HepG2 (cell line): ENCODE measurements at regions not wholly inside any gene's neighbourhood (a gene's known extent, or its start where the extent isn't known, plus 50 kb on each side); places are given as distances from the start of the nearest gene placed in this dataset.

Experiments
- ATAC-seq: fragments of 200-7000 bp; cut with Tn5 transposase; 3 replicates; pipeline ENCODE4 v1.9.1; 2020; ENCODE audit warnings: mild to moderate bottlenecking, moderate library complexity
- BruUV-seq: library from RNA; stranded (reverse); fragments of 400-500 nt; replicated peaks from 2 replicates; lab custom pipeline; 2021; lab: Mats Ljungman, UMichigan
- CTCF ChIA-PET: fragments of 300-600 bp; formaldehyde crosslinking; extraction: SDS; loops from one replicate; lab custom pipeline; 2021; ENCODE audit warnings: low total read pairs, inconsistent platforms, low intra/inter-chr PET ratio; lab: Yijun Ruan, JAX
- POLR2A ChIA-PET: fragments of 350-600 bp; sonication (Branson Sonifier 250); formaldehyde crosslinking; loops from one replicate; lab custom pipeline; 2020; ENCODE audit warnings: antibody characterized with exemption, inconsistent platforms; lab: Yijun Ruan, JAX
- DNase-seq: peaks from one replicate; pipeline ENCODE4 v3.0.0-alpha.2; 2015; ENCODE audit warnings: low spot score
- FAIRE-seq: peaks from 3 replicates; lab custom pipeline; 2011; peaks lifted over from hg19 to GRCh38; lab: Jason Lieb, UNC
- H2AFZ ChIP-seq: one replicate; pipeline ENCODE4 v1.6.1; 2011; ENCODE audit warnings: low read length, inconsistent platforms
- H3K27ac ChIP-seq: fragments of 300-600 bp; 3 replicates; pipeline ENCODE4 v1.8.0; 2011; ENCODE audit warnings: mixed run types, mild to moderate bottlenecking, mixed read lengths, low read length, inconsistent platforms; ENCODE audit not compliant: insufficient read depth; ENCODE audit errors: extremely low read length
- H3K27me3 ChIP-seq, 2 experiments: fragments of 200-600 bp in 1 of 2; 2 replicates in 1 of 2; 3 replicates in 1 of 2; pipeline versions ENCODE4 v1.6.0 to v1.8.0; 2011; ENCODE audit warnings: low read length in 2 of 2, mild to moderate bottlenecking in 2 of 2, moderate library complexity in 2 of 2, inconsistent platforms in 1 of 2; ENCODE audit not compliant: insufficient read depth in 2 of 2, control insufficient read depth in 1 of 2
- H3K36me3 ChIP-seq, 2 experiments: fragments of 200-600 bp in 1 of 2; replicated peaks in 1 of 2; 2 replicates in 1 of 2; 3 replicates in 1 of 2; pipeline versions ENCODE4 v1.5.1 to v1.8.0; 2011; ENCODE audit warnings: low read length in 2 of 2, inconsistent platforms in 1 of 2; ENCODE audit not compliant: insufficient read depth in 2 of 2, control insufficient read depth in 1 of 2
- H3K4me1 ChIP-seq: 2 replicates; pipeline ENCODE4 v1.5.1; 2012; ENCODE audit warnings: low read length, inconsistent platforms; ENCODE audit not compliant: insufficient read depth
- H3K4me2 ChIP-seq: 2 replicates; pipeline ENCODE4 v1.6.0; 2011; ENCODE audit warnings: low read depth, low read length, inconsistent platforms
- H3K4me3 ChIP-seq, 3 experiments: fragments of 200-600 bp in 1 of 3; sonication (generic), shearing (Covaris generic) in 1 of 3; replicated peaks in 1 of 3; 2 replicates each; pipeline ENCODE4 v1.5.1; 2011 to 2016; ENCODE audit warnings: low read length in 3 of 3, inconsistent platforms in 2 of 3, low read depth in 2 of 3, mild to moderate bottlenecking in 2 of 3, control low read depth in 1 of 3, mixed read lengths in 1 of 3; ENCODE audit not compliant: insufficient read depth in 1 of 3
- H3K79me2 ChIP-seq: one replicate; pipeline ENCODE4 v1.6.1; 2011; ENCODE audit warnings: low read length, inconsistent platforms; ENCODE audit not compliant: insufficient read depth
- H3K9ac ChIP-seq: 2 replicates; pipeline ENCODE4 v1.6.0; 2011; ENCODE audit warnings: mild to moderate bottlenecking, low read depth, low read length, inconsistent platforms; ENCODE audit not compliant: insufficient read depth
- H3K9me3 ChIP-seq: 2 replicates; pipeline ENCODE4 v1.5.1; 2012; ENCODE audit warnings: mild to moderate bottlenecking, low read length
- H4K20me1 ChIP-seq: 2 replicates; pipeline ENCODE4 v1.6.0; 2011; ENCODE audit warnings: inconsistent platforms, mild to moderate bottlenecking, low read length, moderate library complexity; ENCODE audit not compliant: insufficient read depth
- ATF2 ChIP-seq: sonication (generic); formaldehyde crosslinking; IDR thresholded peaks from 2 replicates; pipeline ENCODE4 v1.4.0; 2020; ENCODE audit warnings: missing genetic modification reagents
- GMEB1 ChIP-seq: sonication (generic); formaldehyde crosslinking; IDR thresholded peaks from 2 replicates; pipeline ENCODE4 v1.5.1; 2020; ENCODE audit warnings: missing genetic modification reagents, mild to moderate bottlenecking, borderline replicate concordance
- HDAC2 ChIP-seq: sonication (generic); formaldehyde crosslinking; IDR thresholded peaks from 2 replicates; pipeline ENCODE4 v1.4.0; 2020; ENCODE audit warnings: missing genetic modification reagents
- HMG20A ChIP-seq: IDR thresholded peaks from 2 replicates; pipeline ENCODE4 v1.6.1; 2016; ENCODE audit warnings: borderline replicate concordance
- IRF1 ChIP-seq: sonication (generic); formaldehyde crosslinking; IDR thresholded peaks from 2 replicates; pipeline ENCODE4 v1.4.0; 2020; ENCODE audit warnings: low read depth, mild to moderate bottlenecking, missing genetic modification reagents
- IRF9 ChIP-seq: sonication (generic); formaldehyde crosslinking; IDR thresholded peaks from 2 replicates; pipeline ENCODE4 v1.8.0; 2022; ENCODE audit warnings: missing genetic modification reagents, mild to moderate bottlenecking, borderline replicate concordance
- KLF15 ChIP-seq: sonication (generic); formaldehyde crosslinking; IDR thresholded peaks from 2 replicates; pipeline ENCODE4 v1.8.1; 2023; ENCODE audit warnings: borderline replicate concordance, mild to moderate bottlenecking, inconsistent platforms, missing genetic modification reagents, mixed read lengths
- RBAK ChIP-seq: sonication (generic); formaldehyde crosslinking; IDR thresholded peaks from 2 replicates; pipeline ENCODE4 v1.5.1; 2020; ENCODE audit warnings: mild to moderate bottlenecking, missing genetic modification reagents
- REXO4 ChIP-seq: sonication (generic); formaldehyde crosslinking; IDR thresholded peaks from 2 replicates; pipeline ENCODE4 v1.8.0; 2022; ENCODE audit warnings: missing genetic modification reagents, mild to moderate bottlenecking, borderline replicate concordance
- ZBTB2 ChIP-seq: sonication (generic); formaldehyde crosslinking; IDR thresholded peaks from 2 replicates; pipeline ENCODE4 v1.8.0; 2022; ENCODE audit warnings: low read depth, missing genetic modification reagents
- ZNF720 ChIP-seq: sonication (generic); formaldehyde crosslinking; IDR thresholded peaks from 2 replicates; pipeline ENCODE4 v1.4.0; 2020; ENCODE audit warnings: missing genetic modification reagents
- WGBS: methylation state at CpG from one replicate; pipeline ENCODE4 v1.1.6; 2017; ENCODE audit warnings: low lambda C conversion rate; 5-methylcytosine and 5-hydroxymethylcytosine counted together
- in situ Hi-C: cut with HindIII; loops from 2 replicates; pipeline ENCODE4 v1.10.0; 2017; ENCODE audit warnings: low pct_unique_long_range_greater_than_20kb; ENCODE audit not compliant: extremely low pct_ligation_motif_present
- intact Hi-C: fragments of 100-400 bp; cut with micrococcal nuclease; formaldehyde crosslinking; loops from one replicate; pipeline ENCODE4 v1.10.0; 2022; ENCODE audit not compliant: unreplicated experiment

- in situ Hi-C loops: no loop called here
- TF ChIP-seq HDAC2 (CRISPR knock-in tag) (no peak), HMG20A (CRISPR knock-in tag) (no peak), ATF2 (no peak), IRF9 (CRISPR knock-in tag) (no peak), ZBTB2 (CRISPR knock-in tag) (no peak), RBAK (CRISPR knock-in tag) (no peak), IRF1 (no peak), REXO4 (no peak), GMEB1 (CRISPR knock-in tag) (no peak), KLF15 (CRISPR knock-in tag) (no peak), ZNF720 (no peak)
- Histone ChIP-seq H3K4me2 (no peak overlapping the region), H3K9ac (no peak overlapping the region), H3K4me1 (peaks cover 23% of the 10 kb centered on the region), H3K9me3 (no peaks in the 10 kb centered on the region), H3K79me2 (no peaks in the 10 kb centered on the region), H3K36me3 (no peaks in the 10 kb centered on the region), H3K4me3 (no peak overlapping the region), H3K27me3 (no peaks in the 10 kb centered on the region), H3K27ac (no peak overlapping the region), H2AFZ (no peak overlapping the region), H4K20me1 (no peaks in the 10 kb centered on the region)
- intact Hi-C loops: no loop called here
- ChIA-PET POLR2A (interaction anchor here (1.2 kb wide), 1 partner anchor 10 kb away, joined by 6 read pairs; no protein-coding TSS in a partner anchor), CTCF (no interaction called here)
- ATAC-seq (no peak), DNase-seq (no peak), FAIRE-seq (no peak)
- no TSS peak for BruUV-seq
- 92% methylated on average over 3 of the region's 3 CpGs for WGBS
Measured at GRCh38 chr14:53622447-53622846, 334.2 kb downstream of the BMP4 start.
